ENCODE measurements at regions not wholly inside any gene's neighbourhood (a gene's known extent, or its start where the extent isn't known, plus 50 kb on each side); places are given as distances from the start of the nearest gene placed in this dataset.

DNA sequence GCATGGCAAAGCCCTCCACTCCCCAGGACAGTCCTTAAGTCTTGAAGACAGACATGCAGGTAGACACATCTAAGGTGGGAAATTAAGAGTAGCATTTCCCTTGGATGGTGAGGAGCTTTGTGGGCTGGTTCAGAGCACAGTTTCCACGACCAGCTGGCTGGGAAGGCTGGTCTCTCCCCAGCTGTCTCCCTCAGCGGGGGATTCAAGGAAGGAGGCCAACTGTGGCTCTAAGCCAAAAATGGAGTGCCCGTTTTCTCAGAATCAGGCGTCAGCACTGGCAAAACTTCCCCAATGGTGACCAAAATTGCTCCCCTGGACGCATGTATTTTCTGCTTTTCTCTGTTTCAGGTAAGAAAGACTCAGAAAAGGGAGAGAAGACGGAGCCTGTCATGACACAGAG, 230.6 kb upstream of the FZD8 start:
- no peak for TF ChIP-seq EGR1 (IDR thresholded peaks at IDR 0.05)
- TF ChIP-seq TEAD4 (IDR thresholded peaks at IDR 0.05), result no peak

DNA sequence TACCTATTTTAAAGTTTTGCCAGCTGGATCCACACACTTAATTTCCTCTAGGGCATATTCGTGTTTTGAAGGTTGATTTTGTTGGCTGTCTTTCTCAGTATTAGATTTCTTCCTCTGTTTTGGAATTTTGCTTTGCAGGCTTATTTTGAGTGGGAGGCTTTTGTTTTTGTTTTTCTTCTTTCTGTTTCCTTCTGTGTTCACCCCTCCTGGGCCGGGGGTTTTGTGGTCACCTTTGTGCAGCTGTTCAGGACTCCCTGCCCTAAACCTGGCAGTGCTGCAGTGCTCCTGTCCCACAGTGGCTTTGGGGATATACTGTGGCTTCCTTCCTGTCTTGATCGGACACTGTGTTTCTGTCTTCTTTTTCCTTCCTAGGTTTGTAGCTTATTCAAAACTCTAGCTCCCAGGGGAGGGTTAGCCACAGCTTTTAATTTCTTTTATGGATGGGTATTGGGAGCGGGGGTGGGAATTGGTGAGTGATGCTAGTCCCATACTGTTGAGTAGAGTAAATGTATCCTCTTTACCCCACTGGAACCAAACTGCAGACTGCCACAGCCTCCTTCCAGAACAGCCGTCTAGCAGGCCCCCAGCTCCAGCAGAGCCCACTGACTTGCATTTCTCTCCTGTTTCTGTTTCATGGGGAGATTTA, 228.7 kb upstream of the FZD8 start:
- TF ChIP-seq EGR1 (IDR thresholded peaks at IDR 0.05), result no peak
- no peak for TF ChIP-seq CEBPB (IDR thresholded peaks at IDR 0.05)
- no peak for TF ChIP-seq RAD21 (IDR thresholded peaks at IDR 0.05; ENCODE audit: low read depth)

DNA sequence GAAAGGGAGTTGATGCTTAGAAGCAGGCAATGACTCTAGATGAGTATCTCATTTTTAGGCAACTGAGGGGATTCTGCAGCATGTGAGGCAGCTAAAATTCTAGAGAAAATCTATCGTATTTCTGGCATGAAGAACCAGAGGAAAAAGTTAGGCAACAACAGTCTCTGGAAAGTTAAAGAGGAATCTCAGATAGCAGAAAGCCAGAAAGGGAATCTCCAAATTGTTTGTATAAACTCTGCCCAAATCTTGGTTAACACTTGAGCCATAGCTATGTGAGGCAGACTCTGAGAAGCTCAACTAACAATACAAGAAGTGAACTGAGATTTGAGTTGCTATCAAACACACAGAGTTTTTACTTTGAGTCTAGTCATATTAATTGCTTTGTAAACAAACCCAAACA, 215.8 kb upstream of the FZD8 start:
- TF ChIP-seq EP300 (IDR thresholded peaks at IDR 0.05; ENCODE audit: borderline replicate concordance) (no peak), YY1 (IDR thresholded peaks at IDR 0.05; ENCODE audit: low read depth) (no peak), TEAD4 (IDR thresholded peaks at IDR 0.05) (no peak), CREB1 (IDR thresholded peaks at IDR 0.05; ENCODE audit: low read depth) (no peak), CEBPB (IDR thresholded peaks at IDR 0.05) (no peak), NFIC (IDR thresholded peaks at IDR 0.05) (no peak), FOXM1 (IDR thresholded peaks at IDR 0.05; ENCODE audit: borderline replicate concordance, low read depth) (no peak), TCF12 (IDR thresholded peaks at IDR 0.05; ENCODE audit: low read depth) (no peak), TAF1 (IDR thresholded peaks at IDR 0.05; ENCODE audit: low read depth) (no peak)
- TF ChIP-seq, protein P1, sequence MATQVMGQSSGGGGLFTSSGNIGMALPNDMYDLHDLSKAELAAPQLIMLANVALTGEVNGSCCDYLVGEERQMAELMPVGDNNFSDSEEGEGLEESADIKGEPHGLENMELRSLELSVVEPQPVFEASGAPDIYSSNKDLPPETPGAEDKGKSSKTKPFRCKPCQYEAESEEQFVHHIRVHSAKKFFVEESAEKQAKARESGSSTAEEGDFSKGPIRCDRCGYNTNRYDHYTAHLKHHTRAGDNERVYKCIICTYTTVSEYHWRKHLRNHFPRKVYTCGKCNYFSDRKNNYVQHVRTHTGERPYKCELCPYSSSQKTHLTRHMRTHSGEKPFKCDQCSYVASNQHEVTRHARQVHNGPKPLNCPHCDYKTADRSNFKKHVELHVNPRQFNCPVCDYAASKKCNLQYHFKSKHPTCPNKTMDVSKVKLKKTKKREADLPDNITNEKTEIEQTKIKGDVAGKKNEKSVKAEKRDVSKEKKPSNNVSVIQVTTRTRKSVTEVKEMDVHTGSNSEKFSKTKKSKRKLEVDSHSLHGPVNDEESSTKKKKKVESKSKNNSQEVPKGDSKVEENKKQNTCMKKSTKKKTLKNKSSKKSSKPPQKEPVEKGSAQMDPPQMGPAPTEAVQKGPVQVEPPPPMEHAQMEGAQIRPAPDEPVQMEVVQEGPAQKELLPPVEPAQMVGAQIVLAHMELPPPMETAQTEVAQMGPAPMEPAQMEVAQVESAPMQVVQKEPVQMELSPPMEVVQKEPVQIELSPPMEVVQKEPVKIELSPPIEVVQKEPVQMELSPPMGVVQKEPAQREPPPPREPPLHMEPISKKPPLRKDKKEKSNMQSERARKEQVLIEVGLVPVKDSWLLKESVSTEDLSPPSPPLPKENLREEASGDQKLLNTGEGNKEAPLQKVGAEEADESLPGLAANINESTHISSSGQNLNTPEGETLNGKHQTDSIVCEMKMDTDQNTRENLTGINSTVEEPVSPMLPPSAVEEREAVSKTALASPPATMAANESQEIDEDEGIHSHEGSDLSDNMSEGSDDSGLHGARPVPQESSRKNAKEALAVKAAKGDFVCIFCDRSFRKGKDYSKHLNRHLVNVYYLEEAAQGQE (IDR thresholded peaks at IDR 0.05; ENCODE audit: low read depth), result no peak
- TF ChIP-seq, protein P2, sequence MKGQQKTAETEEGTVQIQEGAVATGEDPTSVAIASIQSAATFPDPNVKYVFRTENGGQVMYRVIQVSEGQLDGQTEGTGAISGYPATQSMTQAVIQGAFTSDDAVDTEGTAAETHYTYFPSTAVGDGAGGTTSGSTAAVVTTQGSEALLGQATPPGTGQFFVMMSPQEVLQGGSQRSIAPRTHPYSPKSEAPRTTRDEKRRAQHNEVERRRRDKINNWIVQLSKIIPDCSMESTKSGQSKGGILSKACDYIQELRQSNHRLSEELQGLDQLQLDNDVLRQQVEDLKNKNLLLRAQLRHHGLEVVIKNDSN (IDR thresholded peaks at IDR 0.05), result no peak
- TF ChIP-seq, protein P3, sequence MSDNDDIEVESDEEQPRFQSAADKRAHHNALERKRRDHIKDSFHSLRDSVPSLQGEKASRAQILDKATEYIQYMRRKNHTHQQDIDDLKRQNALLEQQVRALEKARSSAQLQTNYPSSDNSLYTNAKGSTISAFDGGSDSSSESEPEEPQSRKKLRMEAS (IDR thresholded peaks at IDR 0.05), result no peak

DNA sequence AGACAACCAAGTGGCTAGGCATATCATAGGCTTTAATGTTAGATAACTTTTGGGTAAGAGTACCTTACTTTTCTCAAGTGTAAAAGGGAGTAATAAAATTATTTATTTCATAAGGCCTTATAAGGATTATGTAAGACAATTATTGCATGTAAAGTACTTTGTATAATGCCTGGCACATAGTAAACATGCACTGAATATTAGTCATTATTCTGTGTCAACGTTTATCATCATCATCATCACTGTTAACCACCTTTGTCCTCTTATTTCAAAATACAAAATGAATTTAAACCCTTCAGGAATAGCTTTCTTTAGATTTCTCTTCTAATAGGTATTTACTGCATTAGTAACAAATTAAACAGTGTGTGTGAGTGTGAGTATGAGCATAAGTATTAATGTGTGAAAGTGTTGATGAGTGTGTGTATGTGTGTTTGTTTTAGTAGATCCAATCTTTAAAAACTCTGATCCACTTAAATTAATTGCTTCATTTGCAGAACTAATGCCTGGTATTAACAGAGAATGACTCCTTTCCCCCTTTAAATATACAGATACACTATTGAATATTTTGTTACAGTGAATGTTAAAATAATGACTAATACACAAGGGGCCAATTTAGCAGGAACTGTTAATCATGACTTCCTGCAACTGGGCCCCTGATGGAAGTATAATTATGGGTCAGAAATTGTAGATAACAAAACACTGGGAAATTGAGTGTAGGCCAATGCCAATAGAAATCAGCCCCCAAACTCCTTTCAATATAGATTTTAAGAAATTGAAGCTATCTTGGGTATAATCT, 213.3 kb upstream of the FZD8 start:
- TF ChIP-seq, protein P1 (IDR thresholded peaks at IDR 0.05; ENCODE audit: low read depth), result no peak
- TF ChIP-seq, protein P3 (IDR thresholded peaks at IDR 0.05), result no peak
- TF ChIP-seq TAF1 (IDR thresholded peaks at IDR 0.05; ENCODE audit: low read depth) (no peak), CEBPB (IDR thresholded peaks at IDR 0.05) (no peak), CREB1 (IDR thresholded peaks at IDR 0.05; ENCODE audit: low read depth) (no peak), RAD21 (IDR thresholded peaks at IDR 0.05; ENCODE audit: low read depth) (no peak), ZBTB7A (IDR thresholded peaks at IDR 0.05; ENCODE audit: low read depth) (no peak), TEAD4 (IDR thresholded peaks at IDR 0.05) (no peak), TCF12 (IDR thresholded peaks at IDR 0.05; ENCODE audit: low read depth) (no peak), NFIC (IDR thresholded peaks at IDR 0.05) (no peak), EP300 (IDR thresholded peaks at IDR 0.05; ENCODE audit: borderline replicate concordance) (no peak), EGR1 (IDR thresholded peaks at IDR 0.05) (no peak), FOXM1 (IDR thresholded peaks at IDR 0.05; ENCODE audit: borderline replicate concordance, low read depth) (no peak), YY1 (IDR thresholded peaks at IDR 0.05; ENCODE audit: low read depth) (no peak)
- TF ChIP-seq, protein P2 (IDR thresholded peaks at IDR 0.05), result no peak

DNA sequence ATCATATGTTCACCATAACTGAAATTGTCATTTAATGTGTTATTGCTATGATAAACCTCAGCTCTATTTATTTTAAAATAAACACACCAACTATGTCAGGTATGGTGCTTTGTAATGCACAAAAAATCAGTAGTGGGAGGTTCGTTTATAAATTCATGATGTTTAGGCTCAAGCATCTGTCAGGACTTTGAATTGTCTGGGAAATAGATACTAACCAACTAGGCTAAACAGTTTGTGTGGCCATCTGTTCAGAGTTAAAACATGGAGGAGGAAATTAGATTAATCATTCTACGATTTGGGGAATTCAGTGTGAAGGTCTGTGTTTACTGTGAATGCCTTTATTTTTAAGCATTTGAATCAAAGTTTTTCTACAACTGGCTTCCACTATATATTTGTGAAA, 212.6 kb upstream of the FZD8 start:
- no peak for TF ChIP-seq NFIC (IDR thresholded peaks at IDR 0.05)
- no peak for TF ChIP-seq FOXM1 (IDR thresholded peaks at IDR 0.05; ENCODE audit: borderline replicate concordance, low read depth)
- TF ChIP-seq, protein P2 (IDR thresholded peaks at IDR 0.05), result no peak
- no peak for TF ChIP-seq EP300 (IDR thresholded peaks at IDR 0.05; ENCODE audit: borderline replicate concordance)
- no peak for TF ChIP-seq ZBTB7A (IDR thresholded peaks at IDR 0.05; ENCODE audit: low read depth)
- TF ChIP-seq, protein P3 (IDR thresholded peaks at IDR 0.05), result no peak
- TF ChIP-seq TCF12 (IDR thresholded peaks at IDR 0.05; ENCODE audit: low read depth), result no peak
- TF ChIP-seq CEBPB (IDR thresholded peaks at IDR 0.05), result no peak
